IPS DF 4.7 (cell line): ENCODE measurements at regions not wholly inside any gene's neighbourhood (a gene's known extent, or its start where the extent isn't known, plus 50 kb on each side); places are given as distances from the start of the nearest gene placed in this dataset.
"Not testable (repeated sequence)": the region's sequence is repeated elsewhere in the genome, so short reads cannot be mapped to it uniquely, and the experiment has no call there.

Experiments used
- DNase-seq: peaks from one replicate; pipeline ENCODE4 v3.0.0-alpha.2; 2013; ENCODE audit warnings: low spot score; ENCODE audit errors: extremely low read depth

GRCh38 chr1:70554341-70554740, 143.3 kb downstream of the CTH start:
- no peak for DNase-seq

- DNase-seq: no peak
Measured at GRCh38 chr1:70556541-70556940, 145.5 kb downstream of the CTH start.

GRCh38 chr1:70567167-70567566, 156.1 kb downstream of the CTH start:
- DNase-seq: no peak

- DNase-seq: no peak
Measured at GRCh38 chr1:70571191-70571590, 160.1 kb downstream of the CTH start.

GRCh38 chr1:70573317-70573843, 162.3 kb downstream of the CTH start:
- DNase-seq: no peak

- DNase-seq: no peak
Measured at GRCh38 chr1:70581661-70582060, 170.6 kb downstream of the CTH start.

- no peak for DNase-seq
Measured at GRCh38 chr1:70583522-70583921, 172.5 kb downstream of the CTH start.

- DNase-seq: no peak
Measured at GRCh38 chr1:70586046-70586445, 175.0 kb downstream of the CTH start.

GRCh38 chr1:70587872-70588366, 176.9 kb downstream of the CTH start:
- DNase-seq: no peak

- not testable (repeated sequence) for DNase-seq
Measured at GRCh38 chr1:70593551-70593950, 182.5 kb downstream of the CTH start.

- no peak for DNase-seq
Measured at GRCh38 chr1:70608815-70609214, 197.7 kb downstream of the CTH start.

GRCh38 chr1:70610164-70610563, 199.1 kb downstream of the CTH start:
- not testable (repeated sequence) for DNase-seq

- DNase-seq: no peak
Measured at GRCh38 chr1:70616946-70617345, 205.9 kb downstream of the CTH start.

- peak; percentile 11 for DNase-seq
Measured at GRCh38 chr1:70617728-70618127, 206.7 kb downstream of the CTH start.

GRCh38 chr1:70627910-70628309, 216.8 kb downstream of the CTH start:
- DNase-seq: no peak

GRCh38 chr1:70628973-70629372, 217.9 kb downstream of the CTH start:
- no peak for DNase-seq

GRCh38 chr1:70633004-70633403, 221.9 kb downstream of the CTH start:
- no peak for DNase-seq

GRCh38 chr1:70635868-70636267, 224.8 kb downstream of the CTH start:
- no peak for DNase-seq

GRCh38 chr1:70641868-70642267, 230.8 kb downstream of the CTH start:
- no peak for DNase-seq

GRCh38 chr1:70656361-70656760, 245.3 kb downstream of the CTH start:
- no peak for DNase-seq

- no peak for DNase-seq
Measured at GRCh38 chr1:70659891-70660290, 248.8 kb downstream of the CTH start.

- no peak for DNase-seq
Measured at GRCh38 chr1:70666381-70667140, 255.5 kb downstream of the CTH start.

- no peak for DNase-seq
Measured at GRCh38 chr1:70667494-70668170, 256.6 kb downstream of the CTH start.
